SK-N-SH (cell line): ENCODE measurements at regions not wholly inside any gene's neighbourhood (a gene's known extent, or its start where the extent isn't known, plus 50 kb on each side); places are given as distances from the start of the nearest gene placed in this dataset.

ENCODE experiments used
- CTCF ChIA-PET: fragments of 300-600, 350-600 bp; formaldehyde crosslinking; extraction: SDS; loops from one replicate; lab custom pipeline; 2021; lab: Yijun Ruan, JAX
- POLR2A ChIA-PET: fragments of 350-600 bp; sonication (Branson Sonifier 250); formaldehyde crosslinking; extraction: SDS; loops from one replicate; lab custom pipeline; 2020; ENCODE audit warnings: antibody characterized with exemption, inconsistent platforms; lab: Yijun Ruan, JAX
- DNase-seq: peaks from one replicate; pipeline ENCODE4 v3.0.0; 2012
- H2AFZ ChIP-seq: fragments of 200-600 bp; sonication (generic); 2 replicates; pipeline ENCODE4 v1.8.1; 2016; ENCODE audit warnings: antibody characterized with exemption, mild to moderate bottlenecking, low read depth
- H3F3A ChIP-seq: fragments of 200-600 bp; sonication (generic); replicated peaks from 2 replicates; pipeline ENCODE3; 2016; ENCODE audit warnings: antibody characterized with exemption, mild to moderate bottlenecking; ENCODE audit not compliant: insufficient read depth
- H3K27ac ChIP-seq, 2 experiments: fragments of 200-500 bp in 1 of 2; fragments of 200-600 bp in 1 of 2; sonication (Bioruptor generic) in 1 of 2; sonication (generic), shearing (Covaris generic) in 1 of 2; 2 replicates each; pipeline versions ENCODE4 v1.5.1 to v1.6.1; 2014 to 2016; ENCODE audit warnings: low read depth in 2 of 2, inconsistent platforms in 1 of 2, low read length in 1 of 2, mild to moderate bottlenecking in 1 of 2, mixed read lengths in 1 of 2
- H3K27me3 ChIP-seq: fragments of 200-600 bp; sonication (generic), shearing (Covaris generic); 2 replicates; pipeline ENCODE4 v1.6.1; 2016; ENCODE audit warnings: mixed run types; ENCODE audit not compliant: insufficient read depth
- H3K36me3 ChIP-seq, 2 experiments: fragments of 200-500 bp in 1 of 2; fragments of 200-600 bp in 1 of 2; sonication (Bioruptor generic) in 1 of 2; sonication (generic) in 1 of 2; replicated peaks in 1 of 2; 2 replicates each; pipeline versions ENCODE3 to v1.5.1; 2014 to 2016; ENCODE audit warnings: low read length in 1 of 2, mild to moderate bottlenecking in 1 of 2; ENCODE audit not compliant: insufficient read depth in 2 of 2, control insufficient read depth in 1 of 2
- H3K4me1 ChIP-seq, 2 experiments: fragments of 200-500 bp in 1 of 2; fragments of 200-600 bp in 1 of 2; sonication (Bioruptor generic) in 1 of 2; sonication (generic), shearing (Covaris generic) in 1 of 2; 2 replicates each; pipeline versions ENCODE4 v1.5.1 to v1.6.1; 2014 to 2016; ENCODE audit warnings: low read depth in 1 of 2, low read length in 1 of 2, mixed run types in 1 of 2; ENCODE audit not compliant: insufficient read depth in 2 of 2, control insufficient read depth in 1 of 2
- H3K4me2 ChIP-seq: fragments of 200-600 bp; sonication (generic), shearing (Covaris generic); 2 replicates; pipeline ENCODE4 v1.6.1; 2017; ENCODE audit warnings: mixed run types
- H3K4me3 ChIP-seq, 2 experiments: fragments of 200-500 bp in 1 of 2; fragments of 200-600 bp in 1 of 2; sonication (Bioruptor generic) in 1 of 2; sonication (generic), shearing (Covaris generic) in 1 of 2; 2 replicates each; pipeline versions ENCODE4 v1.5.1 to v1.8.1; 2014 to 2016; ENCODE audit warnings: low read depth in 2 of 2, inconsistent platforms in 1 of 2, low read length in 1 of 2, mild to moderate bottlenecking in 1 of 2, mixed read lengths in 1 of 2, moderate library complexity in 1 of 2
- H3K79me2 ChIP-seq: fragments of 200-600 bp; sonication (generic); 2 replicates; pipeline ENCODE4 v1.8.1; 2017; ENCODE audit warnings: mild to moderate bottlenecking; ENCODE audit not compliant: insufficient read depth
- H3K9ac ChIP-seq: fragments of 200-600 bp; sonication (generic); 2 replicates; pipeline ENCODE4 v1.6.1; 2017; ENCODE audit warnings: mixed run types
- H3K9me2 ChIP-seq: fragments of 200-600 bp; sonication (generic); 2 replicates; pipeline ENCODE4 v1.6.1; 2017; ENCODE audit warnings: mixed run types
- H3K9me3 ChIP-seq: fragments of 200-600 bp; sonication (generic); 2 replicates; pipeline ENCODE4 v1.6.1; 2017; ENCODE audit warnings: mixed run types, mild to moderate bottlenecking, moderate library complexity
- H4K20me1 ChIP-seq: fragments of 200-600 bp; sonication (generic); 2 replicates; pipeline ENCODE4 v1.6.1; 2017; ENCODE audit warnings: mild to moderate bottlenecking, mixed run types; ENCODE audit not compliant: insufficient read depth
- CHD2 ChIP-seq: fragments of 150-350 bp; IDR thresholded peaks from 2 replicates; pipeline ENCODE4 v1.6.1; 2018; ENCODE audit warnings: low read length; ENCODE audit not compliant: partially characterized antibody
- EP300 ChIP-seq, 2 experiments: IDR thresholded peaks; 2 replicates each; pipeline versions ENCODE4 v1.4.0 to v1.6.1; 2012; ENCODE audit warnings: borderline replicate concordance in 1 of 2, low read depth in 1 of 2, low read length in 1 of 2
- FOXJ3 ChIP-seq: sonication (generic); formaldehyde crosslinking; IDR thresholded peaks from 2 replicates; pipeline ENCODE4 v1.5.1; 2020; ENCODE audit warnings: mild to moderate bottlenecking, missing genetic modification reagents
- MXI1 ChIP-seq: IDR thresholded peaks from 2 replicates; pipeline ENCODE4 v1.6.1; 2012; ENCODE audit warnings: mild to moderate bottlenecking, low read depth, low read length, improper control_type of control experiment
- NFIC ChIP-seq: IDR thresholded peaks from 2 replicates; pipeline ENCODE4 v1.4.0; 2012; ENCODE audit warnings: borderline replicate concordance
- RAD21 ChIP-seq: IDR thresholded peaks from 2 replicates; pipeline ENCODE4 v1.6.1; 2012; ENCODE audit warnings: mild to moderate bottlenecking, low read length
- RCOR1 ChIP-seq: fragments of 150-350 bp; IDR thresholded peaks from 2 replicates; pipeline ENCODE4 v1.6.1; 2017; ENCODE audit warnings: antibody characterized with exemption, low read length
- RFX5 ChIP-seq: IDR thresholded peaks from 2 replicates; pipeline ENCODE4 v1.6.1; 2012; ENCODE audit warnings: mild to moderate bottlenecking, improper control_type of control experiment, low read length
- TEAD4 ChIP-seq: IDR thresholded peaks from 2 replicates; pipeline ENCODE4 v1.4.0; 2012; ENCODE audit warnings: mild to moderate bottlenecking, borderline replicate concordance; ENCODE audit not compliant: insufficient read depth
- USF1 ChIP-seq: IDR thresholded peaks from 2 replicates; pipeline ENCODE4 v1.4.0; 2012; ENCODE audit warnings: low read depth, borderline replicate concordance
- USF2 ChIP-seq: fragments of 150-350 bp; IDR thresholded peaks from 2 replicates; pipeline ENCODE4 v1.6.1; 2017; ENCODE audit warnings: antibody characterized with exemption, low read length, low read depth, borderline replicate concordance
- YY1 ChIP-seq: IDR thresholded peaks from 2 replicates; pipeline ENCODE4 v1.4.0; 2012; ENCODE audit warnings: low read depth, mild to moderate bottlenecking
- WGBS: methylation state at CpG from one replicate; pipeline ENCODE4 v1.1.6; 2017; ENCODE audit warnings: low lambda C conversion rate; 5-methylcytosine and 5-hydroxymethylcytosine counted together
- TF ChIP-seq, protein P1 (sequence below): IDR thresholded peaks from 2 replicates; pipeline ENCODE4; 2012
- TF ChIP-seq, protein P2 (sequence below): fragments of 150-350 bp; IDR thresholded peaks from 2 replicates; pipeline ENCODE4 v1.6.1; 2016; ENCODE audit warnings: mild to moderate bottlenecking, low read depth, low read length
- TF ChIP-seq, protein P3 (sequence below): IDR thresholded peaks from 2 replicates; pipeline ENCODE4 v1.4.0; 2012; ENCODE audit warnings: low read depth

DNA sequence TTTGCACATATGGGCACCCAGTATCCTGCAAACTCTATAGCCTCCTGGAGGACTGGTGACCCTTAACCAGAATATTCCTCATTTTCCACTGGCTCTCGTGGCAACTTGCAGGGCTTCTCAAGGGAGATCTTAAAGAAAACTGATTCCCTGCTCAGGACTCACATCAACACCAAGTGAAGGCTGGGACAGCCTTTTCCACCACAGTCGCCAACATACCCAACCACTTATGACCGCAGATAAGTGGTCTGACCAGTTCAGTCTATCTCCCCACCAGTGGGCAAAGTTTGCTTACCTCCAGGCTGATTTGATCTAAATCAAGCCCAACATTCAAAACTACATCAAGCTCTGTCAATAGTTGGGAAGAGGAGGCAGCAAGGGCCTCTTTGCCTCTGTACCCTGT is 289.3 kb upstream of the GATB start:
- no peak overlapping the region for H3K27ac ChIP-seq

GRCh38 chr4:152047451-152047850 is 286.6 kb upstream of the GATB start:
- Histone ChIP-seq H4K20me1 (no peaks in the 10 kb centered on the region), H3K27me3 (no peaks in the 10 kb centered on the region), H3F3A (no peaks in the 10 kb centered on the region), H3K9ac (no peak overlapping the region), H3K9me3 (no peaks in the 10 kb centered on the region), H3K27ac (no peak overlapping the region), H3K36me3 (no peaks in the 10 kb centered on the region), H2AFZ (no peak overlapping the region), H3K9me2 (no peaks in the 10 kb centered on the region), H3K4me1 (no peaks in the 10 kb centered on the region; a peak in 1 of 4 replicates), H3K4me2 (no peak overlapping the region), H3K4me3 (no peak overlapping the region), H3K79me2 (no peaks in the 10 kb centered on the region)
- no peak for DNase-seq
- WGBS, result 35% methylated on average over 2 of the region's 2 CpGs
- TF ChIP-seq CHD2 (no peak), TEAD4 (no peak), RFX5 (no peak), RCOR1 (no peak), USF1 (no peak), EP300 (IDR thresholded peaks at IDR 0.05; ENCODE audit: borderline replicate concordance in 1 of 2, low read depth in 1 of 2, low read length in 1 of 2) (no peak), USF2 (no peak), YY1 (no peak), NFIC (no peak)
- TF ChIP-seq, protein P1, sequence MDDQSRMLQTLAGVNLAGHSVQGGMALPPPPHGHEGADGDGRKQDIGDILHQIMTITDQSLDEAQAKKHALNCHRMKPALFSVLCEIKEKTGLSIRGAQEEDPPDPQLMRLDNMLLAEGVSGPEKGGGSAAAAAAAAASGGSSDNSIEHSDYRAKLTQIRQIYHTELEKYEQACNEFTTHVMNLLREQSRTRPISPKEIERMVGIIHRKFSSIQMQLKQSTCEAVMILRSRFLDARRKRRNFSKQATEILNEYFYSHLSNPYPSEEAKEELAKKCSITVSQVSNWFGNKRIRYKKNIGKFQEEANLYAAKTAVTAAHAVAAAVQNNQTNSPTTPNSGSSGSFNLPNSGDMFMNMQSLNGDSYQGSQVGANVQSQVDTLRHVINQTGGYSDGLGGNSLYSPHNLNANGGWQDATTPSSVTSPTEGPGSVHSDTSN, result no peak
- TF ChIP-seq, protein P2, sequence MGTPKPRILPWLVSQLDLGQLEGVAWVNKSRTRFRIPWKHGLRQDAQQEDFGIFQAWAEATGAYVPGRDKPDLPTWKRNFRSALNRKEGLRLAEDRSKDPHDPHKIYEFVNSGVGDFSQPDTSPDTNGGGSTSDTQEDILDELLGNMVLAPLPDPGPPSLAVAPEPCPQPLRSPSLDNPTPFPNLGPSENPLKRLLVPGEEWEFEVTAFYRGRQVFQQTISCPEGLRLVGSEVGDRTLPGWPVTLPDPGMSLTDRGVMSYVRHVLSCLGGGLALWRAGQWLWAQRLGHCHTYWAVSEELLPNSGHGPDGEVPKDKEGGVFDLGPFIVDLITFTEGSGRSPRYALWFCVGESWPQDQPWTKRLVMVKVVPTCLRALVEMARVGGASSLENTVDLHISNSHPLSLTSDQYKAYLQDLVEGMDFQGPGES, result no peak
- ChIA-PET CTCF (interaction anchor here (1.0 kb wide), 2 partner anchors 37 to 443 kb away, joined by 3 read pairs; no protein-coding TSS in a partner anchor), POLR2A (no interaction called here)

More for the DNA sequence above, 289.3 kb upstream of the GATB start:
- Histone ChIP-seq H3K4me1 (peaks cover 0 to 2% of the 10 kb centered on the region in 2 experiments; a peak in 2 of 4 replicates), H3K36me3 (no peaks in the 10 kb centered on the region), H2AFZ (no peak overlapping the region), H3K9me2 (no peaks in the 10 kb centered on the region), H3K4me2 (no peak overlapping the region), H3K9me3 (no peaks in the 10 kb centered on the region), H4K20me1 (no peaks in the 10 kb centered on the region), H3K9ac (no peak overlapping the region), H3K4me3 (no peak overlapping the region), H3K27me3 (no peaks in the 10 kb centered on the region), H3F3A (no peaks in the 10 kb centered on the region), H3K79me2 (no peaks in the 10 kb centered on the region)
- 64% methylated on average over 3 of the region's 3 CpGs for WGBS
- ChIA-PET POLR2A (no interaction called here), CTCF (interaction anchor here (0.7 kb wide), 1 partner anchor 12 kb away, joined by 3 read pairs; no protein-coding TSS in a partner anchor)
- DNase-seq, result no peak
- TF ChIP-seq RCOR1 (no peak), MXI1 (no peak), EP300 (IDR thresholded peaks at IDR 0.05; ENCODE audit: borderline replicate concordance in 1 of 2, low read depth in 1 of 2, low read length in 1 of 2) (no peak), USF1 (no peak), FOXJ3 (CRISPR knock-in tag) (no peak), RAD21 (no peak), YY1 (no peak)
- TF ChIP-seq, protein P3, sequence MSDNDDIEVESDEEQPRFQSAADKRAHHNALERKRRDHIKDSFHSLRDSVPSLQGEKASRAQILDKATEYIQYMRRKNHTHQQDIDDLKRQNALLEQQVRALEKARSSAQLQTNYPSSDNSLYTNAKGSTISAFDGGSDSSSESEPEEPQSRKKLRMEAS, result no peak
